IPS DF 4.7 (cell line): ENCODE measurements at regions not wholly inside any gene's neighbourhood (a gene's known extent, or its start where the extent isn't known, plus 50 kb on each side); places are given as distances from the start of the nearest gene placed in this dataset.
A peak's percentile ranks its signal among the peaks of the same experiment; 100 is the strongest.

Source experiments
- DNase-seq: peaks from one replicate; pipeline ENCODE4 v3.0.0-alpha.2; 2013; ENCODE audit warnings: low spot score; ENCODE audit errors: extremely low read depth

DNA sequence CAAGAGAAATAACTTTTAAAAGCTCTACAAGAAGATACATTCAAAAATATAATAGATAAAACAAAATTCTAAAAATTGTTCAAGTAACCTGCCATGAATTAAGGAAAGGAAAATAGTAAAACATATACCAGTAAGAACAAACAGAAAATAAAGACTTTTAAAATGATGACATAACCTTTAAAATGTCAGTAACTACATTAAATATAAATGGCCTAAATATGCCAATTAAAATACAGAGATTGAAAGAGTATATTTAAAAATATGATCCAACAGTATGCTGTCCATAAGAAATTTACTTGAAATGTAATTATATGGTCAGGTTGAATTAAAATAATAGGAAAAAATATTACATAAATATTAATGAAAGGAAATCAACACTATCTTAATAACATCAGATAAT lies 911.7 kb upstream of the POU3F3 start:
- DNase-seq, result no peak

- DNase-seq, result no peak
Measured at GRCh38 chr2:103945083-103945482, 908.8 kb upstream of the POU3F3 start.

DNA sequence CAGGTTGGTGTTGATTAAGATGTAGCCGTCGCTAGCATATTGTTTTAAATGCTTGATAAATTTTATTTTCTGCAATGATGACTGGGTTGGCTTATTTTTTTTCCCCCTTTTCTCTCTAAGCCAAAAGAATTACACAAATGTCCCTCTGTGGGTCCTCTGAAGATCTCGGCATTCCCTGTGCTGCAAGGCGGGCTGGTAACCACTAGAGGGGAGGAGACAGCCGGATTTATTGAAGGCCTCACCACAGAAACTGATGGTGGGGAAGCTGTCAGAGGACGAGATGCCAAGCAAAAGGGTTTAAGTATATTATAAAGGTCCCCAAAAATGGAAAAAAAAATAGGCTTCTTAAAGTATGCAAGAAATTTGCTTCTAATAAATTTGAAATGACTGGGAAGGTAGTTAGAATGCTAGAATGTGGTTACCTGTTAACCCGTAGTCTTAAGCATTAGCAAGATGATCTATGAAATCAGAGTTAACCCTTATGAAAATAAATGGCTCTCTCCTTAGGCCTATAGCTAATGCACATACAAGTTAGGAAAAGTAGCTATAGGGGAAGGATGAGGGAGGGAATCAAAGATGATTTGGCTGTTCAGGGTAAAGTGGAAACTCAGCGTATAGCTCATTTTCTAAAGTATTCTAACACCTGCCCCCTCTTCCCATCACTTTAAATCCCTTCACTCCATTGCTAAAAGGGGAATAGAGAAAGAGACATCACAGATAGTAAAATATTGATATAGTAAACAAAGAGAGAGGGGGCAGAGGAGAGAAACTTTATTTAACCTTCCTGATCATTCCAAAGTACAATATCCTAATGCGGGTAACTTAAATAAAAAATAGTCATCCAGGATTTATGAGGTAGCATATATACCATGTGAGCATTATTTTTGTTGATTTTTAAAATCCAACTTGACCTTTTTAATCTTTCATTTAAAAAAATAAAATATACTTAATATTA lies 894.5 kb upstream of the POU3F3 start:
- peak; percentile 11 for DNase-seq

- DNase-seq, result no peak
Measured at GRCh38 chr2:103960129-103960513, 893.8 kb upstream of the POU3F3 start.

DNA sequence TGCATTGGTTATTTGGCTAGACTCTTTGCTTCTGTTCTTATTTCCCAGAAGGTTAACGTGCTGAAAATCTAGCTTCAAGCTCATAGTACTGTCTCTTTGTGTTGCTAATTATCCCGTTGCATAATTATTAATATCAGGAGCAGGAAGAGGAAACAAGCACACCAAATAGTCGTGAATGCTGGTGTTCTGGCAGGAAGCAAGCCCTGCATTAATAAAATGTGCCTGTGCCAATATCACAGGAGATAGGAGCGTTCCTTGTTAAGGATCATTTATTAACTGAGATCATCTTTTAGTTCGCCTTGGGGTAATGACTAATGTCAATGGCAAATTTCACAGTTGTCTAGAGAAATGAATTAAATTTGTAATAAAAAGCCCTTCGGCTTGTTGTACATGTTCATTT lies 893.0 kb upstream of the POU3F3 start:
- DNase-seq, result no peak

DNA sequence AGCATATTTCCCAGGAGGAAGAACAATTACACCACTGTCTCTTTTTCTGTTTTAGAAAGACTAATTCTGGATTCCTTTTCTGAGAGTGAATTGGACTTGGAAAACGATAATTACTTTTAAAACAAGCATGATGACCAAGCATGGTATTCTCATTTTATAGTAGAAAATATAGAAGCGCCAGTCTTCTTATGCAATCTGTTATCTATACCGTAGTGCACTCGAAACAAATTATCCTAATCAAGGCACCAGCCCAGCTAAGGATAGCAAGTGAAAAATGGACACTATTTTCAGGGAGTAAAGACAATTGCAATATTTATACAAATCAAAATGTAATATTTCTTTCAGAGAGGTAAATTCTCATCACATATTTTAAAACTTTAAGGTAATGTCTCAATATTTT lies 892.1 kb upstream of the POU3F3 start:
- DNase-seq, result no peak

DNA sequence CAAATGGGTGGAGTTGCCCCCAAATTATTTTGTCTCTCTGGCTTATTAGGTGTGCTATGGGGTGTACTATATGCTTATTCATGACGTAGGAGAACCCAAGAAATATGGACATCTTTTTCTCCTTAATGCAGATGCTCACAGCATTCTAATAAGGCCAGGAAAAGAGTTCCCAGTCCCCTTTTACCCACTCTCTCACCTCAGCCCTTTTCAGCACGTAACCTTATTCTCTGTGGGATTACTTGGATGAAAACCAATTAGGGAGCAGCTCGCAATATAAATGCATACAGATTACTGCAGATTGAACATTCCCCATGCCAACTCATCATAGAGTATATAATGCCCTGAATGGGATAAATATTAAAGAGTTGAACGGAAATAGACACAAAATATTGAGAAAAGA lies 891.2 kb upstream of the POU3F3 start:
- DNase-seq, result no peak

GRCh38 chr2:103963146-103963725 lies 890.7 kb upstream of the POU3F3 start:
- DNase-seq, result no peak

- no peak for DNase-seq
Measured at GRCh38 chr2:103977241-103977640, 876.7 kb upstream of the POU3F3 start.

DNA sequence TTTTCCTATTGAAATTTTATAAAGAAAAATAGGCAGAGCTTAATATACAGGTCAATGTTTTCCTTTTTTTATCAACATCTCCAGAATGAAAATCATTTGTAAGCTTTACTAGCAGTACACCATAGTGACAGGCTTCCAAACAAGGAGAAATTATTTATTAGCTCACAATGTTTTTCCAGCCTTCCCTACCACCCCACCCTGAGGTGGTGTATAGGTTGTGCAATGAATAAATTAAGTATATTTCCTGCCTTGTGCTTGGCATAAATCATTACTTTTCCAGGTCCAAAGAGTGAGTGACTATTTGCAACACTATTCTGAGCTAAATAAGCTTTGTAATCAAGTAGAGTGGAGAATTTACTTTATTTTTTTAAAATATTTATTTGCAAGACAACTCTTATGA lies 876.2 kb upstream of the POU3F3 start:
- DNase-seq, result no peak

DNA sequence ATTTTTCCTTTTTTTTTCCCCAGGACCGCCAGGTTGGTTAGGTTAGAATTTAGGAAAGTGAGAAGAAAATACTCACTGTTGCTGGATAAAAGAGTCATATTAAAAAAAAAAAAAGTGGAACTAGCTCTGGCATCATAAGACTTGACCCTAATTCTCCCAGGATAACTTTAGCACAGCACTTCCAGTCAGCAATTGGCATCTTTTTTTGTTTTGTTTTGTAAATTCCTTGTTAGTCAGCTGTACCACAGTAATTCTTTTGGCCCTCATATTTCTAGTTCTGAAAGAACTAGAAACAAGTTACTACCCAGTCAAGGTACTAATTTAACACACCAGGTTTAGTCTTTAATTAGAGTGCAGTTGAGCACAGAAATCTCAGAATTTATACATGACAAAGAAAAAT lies 873.5 kb upstream of the POU3F3 start:
- DNase-seq, result no peak

- DNase-seq, result no peak
Measured at GRCh38 chr2:103982691-103983090, 871.2 kb upstream of the POU3F3 start.

DNA sequence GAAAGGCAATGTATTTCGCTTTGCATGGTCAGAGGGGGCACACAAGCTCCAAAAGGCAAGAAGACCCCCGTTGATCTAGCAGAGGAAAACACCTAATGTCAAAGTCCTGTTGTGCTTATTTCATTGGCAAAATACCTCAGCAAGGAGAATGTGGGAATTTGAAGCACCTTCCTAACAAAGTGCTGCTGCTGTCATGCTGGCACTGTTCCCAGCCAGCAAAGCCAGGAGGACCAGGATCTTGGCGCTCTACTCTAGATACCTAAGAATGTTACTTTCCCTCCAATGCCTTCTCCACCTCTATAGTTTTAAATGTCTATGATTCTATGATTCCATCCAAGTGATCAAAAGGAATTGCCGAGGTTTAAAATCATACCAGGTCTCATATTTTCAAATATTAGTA lies 867.9 kb upstream of the POU3F3 start:
- DNase-seq, result no peak

- DNase-seq, result no peak
Measured at GRCh38 chr2:103991591-103991990, 862.3 kb upstream of the POU3F3 start.

DNA sequence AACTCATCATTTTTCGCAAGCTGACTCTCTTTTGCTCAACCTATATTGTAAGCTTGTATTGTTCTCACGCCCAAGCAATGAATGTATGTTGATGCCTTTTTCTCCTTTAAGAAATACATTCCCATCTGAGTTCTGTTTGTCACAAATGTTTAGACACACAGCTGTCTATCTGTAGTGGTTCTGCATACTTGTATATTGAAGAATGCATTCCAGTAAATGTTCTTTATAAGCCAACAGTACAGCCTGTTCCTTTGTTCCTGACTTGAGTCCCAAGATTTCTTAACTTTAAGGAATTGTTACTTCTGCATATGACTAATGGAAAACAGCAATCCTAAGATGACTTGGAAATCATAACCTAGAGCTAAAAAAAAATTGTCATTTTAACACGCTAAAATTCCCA lies 849.1 kb upstream of the POU3F3 start:
- DNase-seq, result no peak

GRCh38 chr2:104016801-104017200 lies 837.1 kb upstream of the POU3F3 start:
- DNase-seq, result no peak

DNA sequence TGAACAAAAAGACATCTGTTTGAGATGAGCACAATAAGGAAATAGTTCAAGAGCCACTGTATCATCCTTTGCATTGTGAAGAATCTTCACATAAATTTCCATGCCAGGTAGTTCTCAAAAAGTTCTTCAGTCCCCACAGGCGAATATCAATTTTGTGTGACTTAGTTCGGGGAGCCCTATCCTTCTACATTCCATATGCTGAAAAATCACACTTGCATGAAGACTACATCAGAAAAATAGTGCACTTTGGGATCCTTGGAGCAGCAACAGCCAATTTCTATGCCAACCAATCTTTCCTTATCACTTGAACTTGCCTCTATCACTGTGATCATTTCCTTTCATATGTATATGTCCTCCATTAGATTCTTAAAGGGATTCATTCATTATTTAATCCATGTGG lies 830.6 kb upstream of the POU3F3 start:
- no peak for DNase-seq

- no peak for DNase-seq
Measured at GRCh38 chr2:104023765-104024164, 830.1 kb upstream of the POU3F3 start.

DNA sequence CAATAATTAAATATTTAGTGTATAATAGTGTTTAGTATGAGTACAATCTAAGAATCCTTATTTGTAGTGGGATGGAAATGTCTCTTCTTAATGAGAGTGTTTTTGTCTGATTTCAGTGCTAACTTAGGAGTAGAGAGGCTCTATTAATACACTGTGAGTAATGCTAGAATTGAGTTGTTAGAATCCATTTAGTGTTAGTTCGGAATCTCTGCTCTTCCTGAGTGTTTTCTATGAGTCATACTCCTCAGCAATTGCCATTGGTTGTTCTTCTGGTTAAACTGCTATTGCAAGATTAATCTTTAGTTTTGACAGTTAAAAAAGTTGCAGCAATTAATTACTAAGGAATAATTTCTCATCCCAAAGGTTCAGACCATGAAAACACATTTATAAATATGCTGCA lies 828.6 kb upstream of the POU3F3 start:
- no peak for DNase-seq

- no peak for DNase-seq
Measured at GRCh38 chr2:104026725-104027124, 827.2 kb upstream of the POU3F3 start.

- no peak for DNase-seq
Measured at GRCh38 chr2:104027321-104027720, 826.6 kb upstream of the POU3F3 start.

- DNase-seq, result no peak
Measured at GRCh38 chr2:104028061-104028460, 825.9 kb upstream of the POU3F3 start.

DNA sequence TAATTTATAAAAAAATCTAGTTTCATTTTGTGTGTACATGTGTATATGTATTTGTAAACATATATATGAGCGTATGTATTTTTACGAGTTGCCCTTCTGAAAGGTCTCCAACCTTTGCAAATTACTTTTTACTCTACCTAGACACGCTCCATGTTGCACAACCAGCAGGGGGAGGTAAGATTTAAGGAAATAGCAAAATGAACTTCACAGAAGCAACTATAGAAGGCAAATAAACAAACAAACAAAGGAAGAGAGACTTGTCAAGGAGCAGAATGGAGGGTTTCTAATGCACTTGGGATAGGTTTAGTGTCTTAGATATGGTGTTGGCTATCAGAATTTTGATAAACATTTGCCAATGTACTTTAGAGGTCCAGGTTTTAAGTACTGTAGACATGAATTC lies 820.5 kb upstream of the POU3F3 start:
- peak; percentile 9 for DNase-seq
